OCI-LY3 (cell line): ENCODE measurements at regions not wholly inside any gene's neighbourhood (a gene's known extent, or its start where the extent isn't known, plus 50 kb on each side); places are given as distances from the start of the nearest gene placed in this dataset.

Experiments used
- CTCF ChIP-seq: fragments of 200-600, 300-600 bp; sonication (generic); IDR thresholded peaks from 2 replicates; pipeline ENCODE4 v1.5.1; 2014; ENCODE audit warnings: antibody characterized with exemption, low read length, low read depth
- EZH2phosphoT487 ChIP-seq: fragments of 200-600 bp; shearing (Covaris generic); IDR thresholded peaks from 2 replicates; pipeline ENCODE4 v1.6.1; 2018; ENCODE audit warnings: antibody characterized with exemption, mixed run types, low read depth

DNA sequence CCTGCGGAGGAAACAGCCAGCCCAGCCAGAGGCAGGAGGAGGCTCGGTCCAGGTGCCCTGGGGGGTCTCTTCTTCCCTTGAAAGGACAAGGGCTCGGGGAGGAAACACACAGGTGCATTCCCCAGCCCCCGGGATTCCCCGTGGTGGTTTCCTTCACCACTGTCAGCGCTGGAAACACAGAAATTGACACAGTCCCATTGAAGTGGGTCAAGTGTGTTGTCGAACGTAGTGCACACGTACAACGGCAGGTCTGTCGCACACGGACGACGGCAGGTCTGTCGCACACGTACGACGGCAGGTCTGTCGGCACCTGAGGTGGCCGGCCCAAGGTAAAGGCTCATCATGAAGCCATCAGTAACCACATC is 80.9 kb downstream of the DLL1 start:
- TF ChIP-seq CTCF (no peak), EZH2phosphoT487 (no peak)
